ENCODE measurements at regions not wholly inside any gene's neighbourhood (a gene's known extent, or its start where the extent isn't known, plus 50 kb on each side); places are given as distances from the start of the nearest gene placed in this dataset.
A peak's percentile ranks its signal among the peaks of the same experiment; 100 is the strongest.

- Mint-ChIP-seq H3K27ac (no peak overlapping the region), H3K9me3 (no peaks in the 10 kb centered on the region), H3K4me1 (no peaks in the 10 kb centered on the region), H3K36me3 (no peaks in the 10 kb centered on the region), H3K4me3 (no peak overlapping the region)
- ATAC-seq (no peak), DNase-seq (ENCODE audit: low spot score in 2 of 2) (no peak)
Observed at GRCh38 chr12:90842477-90842876, 112.5 kb downstream of the CCER1 start.

- ATAC-seq (no peak), DNase-seq (ENCODE audit: low spot score in 2 of 2) (no peak)
- Mint-ChIP-seq H3K36me3 (no peaks in the 10 kb centered on the region), H3K4me3 (no peak overlapping the region), H3K27ac (no peak overlapping the region), H3K9me3 (no peaks in the 10 kb centered on the region), H3K4me1 (no peaks in the 10 kb centered on the region)
Observed at GRCh38 chr12:90841336-90841735, 113.6 kb downstream of the CCER1 start.

GRCh38 chr12:90839346-90839745 lies 115.6 kb downstream of the CCER1 start:
- no peak overlapping the region for H3K4me3 Mint-ChIP-seq
- DNase-seq (ENCODE audit: low spot score in 2 of 2) (no peak), ATAC-seq (no peak)
- no peaks in the 10 kb centered on the region for H3K36me3 Mint-ChIP-seq
- no peaks in the 10 kb centered on the region for H3K4me1 Mint-ChIP-seq
- no peak overlapping the region for H3K27ac Mint-ChIP-seq
- H3K9me3 Mint-ChIP-seq: no peaks in the 10 kb centered on the region

- ATAC-seq: peak; percentile 28
- Mint-ChIP-seq H3K9me3 (no peaks in the 10 kb centered on the region), H3K27ac (no peak overlapping the region), H3K36me3 (no peaks in the 10 kb centered on the region), H3K4me1 (no peaks in the 10 kb centered on the region), H3K4me3 (no peak overlapping the region)
- no peak for DNase-seq (ENCODE audit: low spot score in 2 of 2)
Observed at GRCh38 chr12:90836689-90837088, 118.3 kb downstream of the CCER1 start.

GRCh38 chr12:90833228-90833627 lies 121.7 kb downstream of the CCER1 start:
- no peaks in the 10 kb centered on the region for H3K9me3 Mint-ChIP-seq
- H3K27ac Mint-ChIP-seq: no peak overlapping the region
- ATAC-seq: no peak
- DNase-seq (ENCODE audit: low spot score in 2 of 2): no peak
- H3K4me1 Mint-ChIP-seq: no peaks in the 10 kb centered on the region
- H3K4me3 Mint-ChIP-seq: no peak overlapping the region
- H3K36me3 Mint-ChIP-seq: no peaks in the 10 kb centered on the region

GRCh38 chr12:90832427-90832826 lies 122.5 kb downstream of the CCER1 start:
- ATAC-seq: no peak
- no peaks in the 10 kb centered on the region for H3K9me3 Mint-ChIP-seq
- DNase-seq (ENCODE audit: low spot score in 2 of 2): no peak
- no peak overlapping the region for H3K27ac Mint-ChIP-seq
- H3K4me3 Mint-ChIP-seq: no peak overlapping the region
- no peaks in the 10 kb centered on the region for H3K36me3 Mint-ChIP-seq
- H3K4me1 Mint-ChIP-seq: no peaks in the 10 kb centered on the region

GRCh38 chr12:90831712-90832111 lies 123.3 kb downstream of the CCER1 start:
- no peaks in the 10 kb centered on the region for H3K9me3 Mint-ChIP-seq
- no peak overlapping the region for H3K4me3 Mint-ChIP-seq
- no peaks in the 10 kb centered on the region for H3K4me1 Mint-ChIP-seq
- H3K27ac Mint-ChIP-seq: no peak overlapping the region
- DNase-seq (ENCODE audit: low spot score in 2 of 2) (no peak), ATAC-seq (no peak)
- H3K36me3 Mint-ChIP-seq: no peaks in the 10 kb centered on the region

- ATAC-seq: no peak
Observed at GRCh38 chr12:90829044-90829443, 125.9 kb downstream of the CCER1 start.

GRCh38 chr12:90828621-90829020 lies 126.4 kb downstream of the CCER1 start:
- no peaks in the 10 kb centered on the region for H3K36me3 Mint-ChIP-seq
- H3K4me3 Mint-ChIP-seq: no peak overlapping the region
- no peak for ATAC-seq
- DNase-seq (ENCODE audit: low spot score in 2 of 2): no peak
- no peaks in the 10 kb centered on the region for H3K9me3 Mint-ChIP-seq
- no peaks in the 10 kb centered on the region for H3K4me1 Mint-ChIP-seq
- H3K27ac Mint-ChIP-seq: no peak overlapping the region

More at GRCh38 chr12:90829044-90829443, 125.9 kb downstream of the CCER1 start:
- Mint-ChIP-seq H3K27ac (no peak overlapping the region), H3K36me3 (no peaks in the 10 kb centered on the region), H3K9me3 (no peaks in the 10 kb centered on the region), H3K4me3 (no peak overlapping the region), H3K4me1 (no peaks in the 10 kb centered on the region)
- no peak for DNase-seq (ENCODE audit: low spot score in 2 of 2)

- no peak for DNase-seq (ENCODE audit: low spot score in 2 of 2)
- Mint-ChIP-seq H3K27ac (no peak overlapping the region), H3K4me3 (no peak overlapping the region), H3K9me3 (no peaks in the 10 kb centered on the region), H3K4me1 (no peaks in the 10 kb centered on the region), H3K36me3 (no peaks in the 10 kb centered on the region)
- no peak for ATAC-seq
Observed at GRCh38 chr12:90827567-90827966, 127.4 kb downstream of the CCER1 start.

GRCh38 chr12:90826036-90826435 lies 128.9 kb downstream of the CCER1 start:
- no peak for DNase-seq (ENCODE audit: low spot score in 2 of 2)
- no peaks in the 10 kb centered on the region for H3K9me3 Mint-ChIP-seq
- H3K27ac Mint-ChIP-seq: no peak overlapping the region
- ATAC-seq: no peak
- H3K4me1 Mint-ChIP-seq: no peaks in the 10 kb centered on the region
- H3K36me3 Mint-ChIP-seq: no peaks in the 10 kb centered on the region
- H3K4me3 Mint-ChIP-seq: no peak overlapping the region

- Mint-ChIP-seq H3K9me3 (no peaks in the 10 kb centered on the region), H3K27ac (no peak overlapping the region), H3K4me3 (no peak overlapping the region), H3K4me1 (no peaks in the 10 kb centered on the region), H3K36me3 (no peaks in the 10 kb centered on the region)
- ATAC-seq (no peak), DNase-seq (ENCODE audit: low spot score in 2 of 2) (no peak)
Observed at GRCh38 chr12:90823859-90824258, 131.1 kb downstream of the CCER1 start.

- Mint-ChIP-seq H3K4me3 (no peak overlapping the region), H3K36me3 (no peaks in the 10 kb centered on the region), H3K27ac (no peak overlapping the region), H3K9me3 (no peaks in the 10 kb centered on the region), H3K4me1 (no peaks in the 10 kb centered on the region)
- ATAC-seq (no peak), DNase-seq (ENCODE audit: low spot score in 2 of 2) (no peak)
Observed at GRCh38 chr12:90819709-90820108, 135.3 kb downstream of the CCER1 start.

GRCh38 chr12:90816353-90817089 lies 138.5 kb downstream of the CCER1 start:
- Mint-ChIP-seq H3K4me3 (no peak overlapping the region), H3K27ac (no peak overlapping the region), H3K9me3 (no peaks in the 10 kb centered on the region), H3K4me1 (no peaks in the 10 kb centered on the region), H3K36me3 (no peaks in the 10 kb centered on the region)
- DNase-seq (ENCODE audit: low spot score in 2 of 2) (no peak), ATAC-seq (no peak)

GRCh38 chr12:90809940-90810339 lies 145.0 kb downstream of the CCER1 start:
- DNase-seq (ENCODE audit: low spot score in 2 of 2) (no peak), ATAC-seq (no peak)
- Mint-ChIP-seq H3K9me3 (no peaks in the 10 kb centered on the region), H3K36me3 (no peaks in the 10 kb centered on the region), H3K27ac (no peak overlapping the region), H3K4me1 (no peaks in the 10 kb centered on the region), H3K4me3 (no peak overlapping the region)

GRCh38 chr12:90808568-90808967 lies 146.4 kb downstream of the CCER1 start:
- H3K9me3 Mint-ChIP-seq: no peaks in the 10 kb centered on the region
- H3K4me1 Mint-ChIP-seq: no peaks in the 10 kb centered on the region
- no peaks in the 10 kb centered on the region for H3K36me3 Mint-ChIP-seq
- ATAC-seq (no peak), DNase-seq (ENCODE audit: low spot score in 2 of 2) (no peak)
- no peak overlapping the region for H3K4me3 Mint-ChIP-seq
- no peak overlapping the region for H3K27ac Mint-ChIP-seq

GRCh38 chr12:90802727-90803126 lies 152.2 kb downstream of the CCER1 start:
- DNase-seq (ENCODE audit: low spot score in 2 of 2): no peak
- Mint-ChIP-seq H3K27ac (no peak overlapping the region), H3K36me3 (no peaks in the 10 kb centered on the region), H3K9me3 (no peaks in the 10 kb centered on the region), H3K4me3 (no peak overlapping the region), H3K4me1 (no peaks in the 10 kb centered on the region)
- ATAC-seq: no peak
